A549 (cell line): ENCODE measurements at regions not wholly inside any gene's neighbourhood (a gene's known extent, or its start where the extent isn't known, plus 50 kb on each side); places are given as distances from the start of the nearest gene placed in this dataset.

Experiments used
- ATAC-seq, 2 experiments: fragments of 200-7000 bp in 1 of 2; fragments of >200 bp in 1 of 2; cut with Nextera tagmentation in 1 of 2; cut with Tn5 transposase in 1 of 2; 3 replicates each; pipeline versions ENCODE4 v1.8.0 to v1.9.1; 2018 to 2020; ENCODE audit warnings: mild to moderate bottlenecking in 1 of 2, moderate library complexity in 1 of 2
- CTCF ChIA-PET: fragments of 300-600 bp; sonication (Branson Sonifier 250); formaldehyde crosslinking; extraction: SDS; loops from one replicate; lab custom pipeline; 2021; ENCODE audit warnings: antibody characterized with exemption, inconsistent platforms; lab: Yijun Ruan, JAX
- POLR2A ChIA-PET: fragments of 350-600 bp; formaldehyde crosslinking; extraction: SDS; loops from one replicate; lab custom pipeline; 2021; ENCODE audit warnings: antibody characterized with exemption, inconsistent platforms; lab: Yijun Ruan, JAX
- DNase-seq, 2 experiments: peaks; one replicate each; pipeline versions ENCODE4 v3.0.0 to v3.0.0-alpha.2; 2011 to 2016; ENCODE audit warnings: low read depth in 1 of 2, low spot score in 1 of 2
- FAIRE-seq: peaks from 2 replicates; lab custom pipeline; 2011; peaks lifted over from hg19 to GRCh38; lab: Jason Lieb, UNC
- H3K27ac ChIP-seq, 2 experiments: fragments of >200 bp; sonication (Bioruptor Twin); formaldehyde crosslinking; 3 replicates each; pipeline ENCODE4 v1.5.1; 2016 to 2017
- H3K4me1 ChIP-seq: fragments of >200 bp; sonication (Bioruptor Twin); formaldehyde crosslinking; 3 replicates; pipeline ENCODE4 v1.6.1; 2016
- H3K4me2 ChIP-seq: fragments of >200 bp; sonication (Bioruptor Twin); formaldehyde crosslinking; 3 replicates; pipeline ENCODE4 v1.6.1; 2016
- H3K4me3 ChIP-seq: fragments of >200 bp; sonication (Bioruptor Twin); formaldehyde crosslinking; 3 replicates; pipeline ENCODE4 v1.5.1; 2016
- H3K9me3 ChIP-seq: fragments of >200 bp; sonication (Bioruptor Twin); formaldehyde crosslinking; 3 replicates; pipeline ENCODE4 v1.6.1; 2016
- CTCF ChIP-seq: fragments of >200 bp; sonication (Bioruptor Twin); formaldehyde crosslinking; IDR thresholded peaks from 3 replicates; pipeline ENCODE4 v1.5.1; 2016
- EHF ChIP-seq: fragments of 250-450 bp; sonication (Bioruptor Pico); IDR thresholded peaks from 2 replicates; pipeline ENCODE4 v1.5.0; 2020; ENCODE audit warnings: mild to moderate bottlenecking
- EP300 ChIP-seq, 2 experiments: fragments of >200 bp; sonication (Bioruptor Twin); formaldehyde crosslinking; IDR thresholded peaks; 2 replicates in 1 of 2; 3 replicates in 1 of 2; pipeline ENCODE4 v1.6.1; 2016 to 2017
- ESRRA ChIP-seq: fragments of 150-350 bp; IDR thresholded peaks from 2 replicates; pipeline ENCODE4 v1.6.1; 2014; ENCODE audit warnings: mild to moderate bottlenecking, low read length, borderline replicate concordance
- FOSL2 ChIP-seq, 2 experiments: fragments of 450-650 bp in 1 of 2; fragments of >200 bp in 1 of 2; sonication (Bioruptor Twin) in 1 of 2; formaldehyde crosslinking; IDR thresholded peaks; 2 replicates each; pipeline versions ENCODE4 v1.5.0 to v1.6.1; 2016 to 2020; ENCODE audit warnings: mild to moderate bottlenecking in 1 of 2, moderate library complexity in 1 of 2
- FOXS1 ChIP-seq: fragments of 250-450 bp; sonication (Bioruptor Pico); IDR thresholded peaks from 2 replicates; pipeline ENCODE4 v1.5.0; 2020; ENCODE audit warnings: mild to moderate bottlenecking, moderate library complexity
- HES2 ChIP-seq: fragments of >200 bp; sonication (Bioruptor Twin); formaldehyde crosslinking; IDR thresholded peaks from 2 replicates; pipeline ENCODE4 v1.6.1; 2016
- HOXA7 ChIP-seq: fragments of 250-450 bp; sonication (Bioruptor Pico); IDR thresholded peaks from 2 replicates; pipeline ENCODE4 v1.5.0; 2020; ENCODE audit warnings: mild to moderate bottlenecking, moderate library complexity
- MYC ChIP-seq: IDR thresholded peaks from 2 replicates; pipeline ENCODE4 v1.6.1; 2012; ENCODE audit warnings: mild to moderate bottlenecking, inconsistent platforms, low read length, improper control_type of control experiment, borderline replicate concordance
- NFE2L2 ChIP-seq: fragments of 150-350 bp; conservative IDR thresholded peaks from 2 replicates; pipeline ENCODE4 v1.6.1; 2014; ENCODE audit warnings: low read length
- NR3C1 ChIP-seq: fragments of >200 bp; sonication (Bioruptor Twin); formaldehyde crosslinking; IDR thresholded peaks from 3 replicates; pipeline ENCODE4 v1.6.1; 2017
- RAD21 ChIP-seq, 2 experiments: fragments of >200 bp in 1 of 2; sonication (Bioruptor Twin) in 1 of 2; formaldehyde crosslinking in 1 of 2; IDR thresholded peaks in 1 of 2; conservative IDR thresholded peaks in 1 of 2; 2 replicates in 1 of 2; 3 replicates in 1 of 2; pipeline ENCODE4 v1.6.1; 2012 to 2018; ENCODE audit warnings: inconsistent platforms in 1 of 2
- RARB ChIP-seq: fragments of 250-450 bp; sonication (Bioruptor Pico); IDR thresholded peaks from 2 replicates; pipeline ENCODE4 v1.8.0; 2021; ENCODE audit warnings: mild to moderate bottlenecking, moderate library complexity
- SREBF2 ChIP-seq: fragments of 450-650 bp; IDR thresholded peaks from 2 replicates; pipeline ENCODE4 v1.6.1; 2014; ENCODE audit warnings: mild to moderate bottlenecking, moderate library complexity
- TFCP2L1 ChIP-seq: fragments of 250-450 bp; sonication (Bioruptor Pico); IDR thresholded peaks from 2 replicates; pipeline ENCODE4 v1.5.0; 2021; ENCODE audit warnings: mild to moderate bottlenecking
- TP53 ChIP-seq: fragments of 250-450 bp; sonication (Bioruptor Pico); IDR thresholded peaks from 2 replicates; pipeline ENCODE4 v1.5.0; 2021; ENCODE audit warnings: mild to moderate bottlenecking, moderate library complexity
- ZFP36 ChIP-seq: fragments of 450-650 bp; IDR thresholded peaks from 2 replicates; pipeline ENCODE4 v1.6.1; 2014; ENCODE audit warnings: borderline replicate concordance; ENCODE audit not compliant: partially characterized antibody
- ZNF302 ChIP-seq: fragments of 250-450 bp; sonication (Bioruptor Pico); IDR thresholded peaks from 2 replicates; pipeline ENCODE4 v1.9.0; 2021; ENCODE audit warnings: inconsistent platforms, mild to moderate bottlenecking, moderate library complexity
- WGBS: methylation state at CpG from one replicate; pipeline ENCODE4 v1.1.6; 2017; ENCODE audit errors: missing lambda C conversion rate; 5-methylcytosine and 5-hydroxymethylcytosine counted together
- TF ChIP-seq, protein P1 (sequence below): IDR thresholded peaks from 2 replicates; pipeline ENCODE4 v1.6.1; 2012; ENCODE audit warnings: low read depth, borderline replicate concordance
- TF ChIP-seq, protein P2 (sequence below): IDR thresholded peaks from 2 replicates; pipeline ENCODE4 v1.6.1; 2012
- TF ChIP-seq, protein P3 (sequence below): fragments of 450-650 bp; IDR thresholded peaks from 2 replicates; pipeline ENCODE4 v1.6.1; 2014; ENCODE audit warnings: antibody characterized with exemption

- no peak for TF ChIP-seq CTCF
Measured at GRCh38 chr10:128978211-128978610, 488.8 kb upstream of the MGMT start (continued).

GRCh38 chr10:128979405-128979804, 487.6 kb upstream of the MGMT start:
- FAIRE-seq = no peak

DNA sequence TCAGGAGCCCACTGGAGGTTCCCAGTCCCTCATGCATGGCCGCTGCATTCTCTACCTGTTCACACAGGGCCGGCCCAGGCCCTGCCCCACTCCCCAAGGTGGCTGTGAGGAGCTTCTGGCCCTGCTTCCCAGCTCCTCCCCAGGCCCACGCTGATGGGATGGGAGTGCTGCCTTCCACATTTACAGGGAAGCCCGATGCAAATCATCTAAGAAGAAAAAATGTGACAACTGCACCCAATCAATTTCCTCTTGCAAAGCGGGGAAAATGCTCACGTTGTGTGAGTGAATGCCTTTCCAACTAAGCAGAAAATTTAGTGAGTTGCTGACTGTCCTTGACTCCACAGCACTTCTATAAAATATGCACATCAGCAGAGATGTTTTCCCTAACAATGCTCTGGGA, 485.8 kb upstream of the MGMT start:
- ATAC-seq (no peak), DNase-seq (no peak), FAIRE-seq (no peak)
- no peak overlapping the region for H3K4me2 ChIP-seq
- POLR2A ChIA-PET = no interaction called here
- no peak overlapping the region for H3K4me3 ChIP-seq
- 4% methylated on average over 6 of the region's 6 CpGs for WGBS
- no peaks in the 10 kb centered on the region for H3K9me3 ChIP-seq
- H3K27ac ChIP-seq = no peak overlapping the region
- H3K4me1 ChIP-seq = no peaks in the 10 kb centered on the region
- TF ChIP-seq, protein P1, sequence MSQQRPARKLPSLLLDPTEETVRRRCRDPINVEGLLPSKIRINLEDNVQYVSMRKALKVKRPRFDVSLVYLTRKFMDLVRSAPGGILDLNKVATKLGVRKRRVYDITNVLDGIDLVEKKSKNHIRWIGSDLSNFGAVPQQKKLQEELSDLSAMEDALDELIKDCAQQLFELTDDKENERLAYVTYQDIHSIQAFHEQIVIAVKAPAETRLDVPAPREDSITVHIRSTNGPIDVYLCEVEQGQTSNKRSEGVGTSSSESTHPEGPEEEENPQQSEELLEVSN = no peak
- TF ChIP-seq, protein P2, sequence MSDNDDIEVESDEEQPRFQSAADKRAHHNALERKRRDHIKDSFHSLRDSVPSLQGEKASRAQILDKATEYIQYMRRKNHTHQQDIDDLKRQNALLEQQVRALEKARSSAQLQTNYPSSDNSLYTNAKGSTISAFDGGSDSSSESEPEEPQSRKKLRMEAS = no peak
- TF ChIP-seq MYC = no peak
- no peak for TF ChIP-seq EP300 (IDR thresholded peaks at IDR 0.05)
- CTCF ChIA-PET = no interaction called here

More at GRCh38 chr10:128979405-128979804, 487.6 kb upstream of the MGMT start:
- DNase-seq (no peak), ATAC-seq (no peak; a peak in 1 of 6 replicates)
- Histone ChIP-seq H3K4me1 (no peaks in the 10 kb centered on the region), H3K4me3 (no peak overlapping the region), H3K9me3 (no peaks in the 10 kb centered on the region), H3K27ac (no peak overlapping the region), H3K4me2 (no peak overlapping the region)
- no peak for TF ChIP-seq NR3C1
- no peak for TF ChIP-seq MYC
- no peak for TF ChIP-seq EHF
- no peak for TF ChIP-seq RAD21 (conservative IDR thresholded peaks at IDR 0.05 in 1 of 2, IDR thresholded peaks at IDR 0.05 in 1 of 2)
- no peak for TF ChIP-seq HES2
- no peak for TF ChIP-seq FOSL2 (IDR thresholded peaks at IDR 0.05)
- no peak for TF ChIP-seq FOSL2 (CRISPR knock-in tag; IDR thresholded peaks at IDR 0.05)
- no peak for TF ChIP-seq NFE2L2
- TF ChIP-seq, protein P3, sequence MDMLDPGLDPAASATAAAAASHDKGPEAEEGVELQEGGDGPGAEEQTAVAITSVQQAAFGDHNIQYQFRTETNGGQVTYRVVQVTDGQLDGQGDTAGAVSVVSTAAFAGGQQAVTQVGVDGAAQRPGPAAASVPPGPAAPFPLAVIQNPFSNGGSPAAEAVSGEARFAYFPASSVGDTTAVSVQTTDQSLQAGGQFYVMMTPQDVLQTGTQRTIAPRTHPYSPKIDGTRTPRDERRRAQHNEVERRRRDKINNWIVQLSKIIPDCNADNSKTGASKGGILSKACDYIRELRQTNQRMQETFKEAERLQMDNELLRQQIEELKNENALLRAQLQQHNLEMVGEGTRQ = no peak
- TF ChIP-seq TFCP2L1 = no peak
- no peak for TF ChIP-seq HOXA7
- TF ChIP-seq RARB (CRISPR knock-in tag) = no peak
- no peak for TF ChIP-seq ZNF302 (CRISPR knock-in tag)
- TF ChIP-seq SREBF2 = no peak
- no peak for TF ChIP-seq ZFP36
- TF ChIP-seq ESRRA = no peak
- TF ChIP-seq FOXS1 (CRISPR knock-in tag) = no peak
- TF ChIP-seq TP53 (CRISPR knock-in tag) = no peak
- CTCF ChIA-PET = no interaction called here
- 6% methylated on average over 4 of the region's 4 CpGs for WGBS
- POLR2A ChIA-PET = no interaction called here
